ENCODE measurements at regions not wholly inside any gene's neighbourhood (a gene's known extent, or its start where the extent isn't known, plus 50 kb on each side); places are given as distances from the start of the nearest gene placed in this dataset.

GRCh38 chr2:105974812-105975211 lies 219.3 kb downstream of the UXS1 start:
- no peak for ATAC-seq
- DNase-seq (ENCODE audit: extremely low read depth in 1 of 4, low spot score in 3 of 4), result no peak
- Histone ChIP-seq H3K4me2 (ENCODE audit: insufficient read depth, low read length) (no peak overlapping the region), H4K20me1 (replicated peaks; ENCODE audit: control insufficient read depth, insufficient read depth, low read length) (no peaks in the 10 kb centered on the region), H3K9me1 (ENCODE audit: control insufficient read depth, insufficient read depth, low read length) (no peaks in the 10 kb centered on the region), H2AFZ (ENCODE audit: low read depth, low read length) (no peak overlapping the region), H3K36me3 (ENCODE audit: control insufficient read depth, insufficient read depth, low read length) (no peaks in the 10 kb centered on the region), H3K9ac (ENCODE audit: insufficient read depth in 1 of 2, low read depth in 2 of 2, low read length in 2 of 2) (no peak overlapping the region), H3K9me3 (replicated peaks; ENCODE audit: control insufficient read depth, insufficient read depth, low read depth, low read length) (peaks cover 4% of the 10 kb centered on the region; the same call in 1 of the 2 replicates), H3K4me1 (replicated peaks in 1 of 2; ENCODE audit: control insufficient read depth in 2 of 2, insufficient read depth in 2 of 2, low read length in 2 of 2) (no peaks in the 10 kb centered on the region), H3K27me3 (ENCODE audit: control insufficient read depth in 2 of 2, insufficient read depth in 2 of 2, low read length in 2 of 2) (peaks cover 0 to 25% of the 10 kb centered on the region in 2 experiments; a peak in 2 of 5 replicates), H3K4me3 (no peak overlapping the region), H3K79me2 (ENCODE audit: control insufficient read depth, insufficient read depth, low read length) (no peaks in the 10 kb centered on the region), H3K27ac (ENCODE audit: extremely low read depth, low read depth, low read length) (no peak overlapping the region)
- ChIA-PET POLR2A (interaction anchor here (1.1 kb wide), 1 partner anchor 28 kb away, joined by 4 read pairs; no protein-coding TSS in a partner anchor), CTCF (ENCODE audit: low intra/inter-chr PET ratio) (no interaction called here)
- in situ Hi-C loops (cut with MboI) (no loop called here), intact Hi-C loops (cut with micrococcal nuclease) (no loop called here)
- BruUV-seq (replicated peaks), result no TSS peak
- no peak for FAIRE-seq
- TF ChIP-seq SMARCE1 (IDR thresholded peaks at IDR 0.05) (no peak), NCOA2 (IDR thresholded peaks at IDR 0.05; ENCODE audit: partially characterized antibody in 2 of 2) (no peak), NFE2L1 (tag; IDR thresholded peaks at IDR 0.05; ENCODE audit: borderline replicate concordance, low read depth) (no peak), ZNF143 (CRISPR knock-in tag; IDR thresholded peaks at IDR 0.05) (no peak), ZBTB43 (CRISPR knock-in tag; IDR thresholded peaks at IDR 0.05) (no peak), SNIP1 (IDR thresholded peaks at IDR 0.05; ENCODE audit: low read depth) (no peak), RREB1 (CRISPR knock-in tag; IDR thresholded peaks at IDR 0.05) (no peak), GABPB1 (CRISPR knock-in tag; IDR thresholded peaks at IDR 0.05) (no peak), SMAD4 (CRISPR knock-in tag; conservative IDR thresholded peaks at IDR 0.05) (no peak), KDM1A (IDR thresholded peaks at IDR 0.05) (no peak)
